ENCODE measurements at regions not wholly inside any gene's neighbourhood (a gene's known extent, or its start where the extent isn't known, plus 50 kb on each side); places are given as distances from the start of the nearest gene placed in this dataset.

DNA sequence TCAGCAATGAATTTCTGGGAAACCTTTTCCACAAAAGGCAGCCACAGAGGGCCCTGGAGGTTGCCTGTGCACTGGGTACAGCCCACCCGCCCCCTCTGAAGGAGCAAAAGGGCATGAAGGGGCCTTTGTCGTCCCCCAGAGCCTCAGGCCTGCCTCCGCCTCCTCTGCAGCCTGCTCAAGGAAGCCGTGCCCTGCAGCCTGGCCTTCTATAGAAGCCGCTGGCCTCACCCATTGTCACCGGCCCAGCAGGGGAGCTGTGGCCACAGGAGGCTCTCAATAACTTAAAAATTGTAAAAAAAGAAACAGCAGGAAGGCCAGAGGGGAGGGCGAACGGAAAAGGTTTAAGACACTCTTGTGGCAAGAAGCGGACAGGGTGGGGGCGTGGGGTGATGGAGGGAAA is 213.3 kb downstream of the IRX2 start:
- H3K27ac ChIP-seq (ENCODE audit: low read depth, low read length), result no peak overlapping the region
- H3K27me3 ChIP-seq (ENCODE audit: insufficient read depth, low read length), result no peaks in the 10 kb centered on the region
- TF ChIP-seq EZH2 (IDR thresholded peaks at IDR 0.05) (no peak), CBX3 (IDR thresholded peaks at IDR 0.05; ENCODE audit: low read depth) (no peak), POLR2A (IDR thresholded peaks at IDR 0.05; ENCODE audit: borderline replicate concordance, extremely low read depth, insufficient read depth, insufficient read length) (no peak), ZFX (IDR thresholded peaks at IDR 0.05) (no peak), EGR1 (IDR thresholded peaks at IDR 0.05; ENCODE audit: low read depth) (no peak), CEBPB (IDR thresholded peaks at IDR 0.05; ENCODE audit: low read depth) (no peak)
- TF ChIP-seq, protein P1, sequence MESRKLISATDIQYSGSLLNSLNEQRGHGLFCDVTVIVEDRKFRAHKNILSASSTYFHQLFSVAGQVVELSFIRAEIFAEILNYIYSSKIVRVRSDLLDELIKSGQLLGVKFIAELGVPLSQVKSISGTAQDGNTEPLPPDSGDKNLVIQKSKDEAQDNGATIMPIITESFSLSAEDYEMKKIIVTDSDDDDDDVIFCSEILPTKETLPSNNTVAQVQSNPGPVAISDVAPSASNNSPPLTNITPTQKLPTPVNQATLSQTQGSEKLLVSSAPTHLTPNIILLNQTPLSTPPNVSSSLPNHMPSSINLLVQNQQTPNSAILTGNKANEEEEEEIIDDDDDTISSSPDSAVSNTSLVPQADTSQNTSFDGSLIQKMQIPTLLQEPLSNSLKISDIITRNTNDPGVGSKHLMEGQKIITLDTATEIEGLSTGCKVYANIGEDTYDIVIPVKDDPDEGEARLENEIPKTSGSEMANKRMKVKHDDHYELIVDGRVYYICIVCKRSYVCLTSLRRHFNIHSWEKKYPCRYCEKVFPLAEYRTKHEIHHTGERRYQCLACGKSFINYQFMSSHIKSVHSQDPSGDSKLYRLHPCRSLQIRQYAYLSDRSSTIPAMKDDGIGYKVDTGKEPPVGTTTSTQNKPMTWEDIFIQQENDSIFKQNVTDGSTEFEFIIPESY (IDR thresholded peaks at IDR 0.05; ENCODE audit: extremely low read depth, insufficient replicate concordance, low read length), result no peak
- TF ChIP-seq, protein P2, sequence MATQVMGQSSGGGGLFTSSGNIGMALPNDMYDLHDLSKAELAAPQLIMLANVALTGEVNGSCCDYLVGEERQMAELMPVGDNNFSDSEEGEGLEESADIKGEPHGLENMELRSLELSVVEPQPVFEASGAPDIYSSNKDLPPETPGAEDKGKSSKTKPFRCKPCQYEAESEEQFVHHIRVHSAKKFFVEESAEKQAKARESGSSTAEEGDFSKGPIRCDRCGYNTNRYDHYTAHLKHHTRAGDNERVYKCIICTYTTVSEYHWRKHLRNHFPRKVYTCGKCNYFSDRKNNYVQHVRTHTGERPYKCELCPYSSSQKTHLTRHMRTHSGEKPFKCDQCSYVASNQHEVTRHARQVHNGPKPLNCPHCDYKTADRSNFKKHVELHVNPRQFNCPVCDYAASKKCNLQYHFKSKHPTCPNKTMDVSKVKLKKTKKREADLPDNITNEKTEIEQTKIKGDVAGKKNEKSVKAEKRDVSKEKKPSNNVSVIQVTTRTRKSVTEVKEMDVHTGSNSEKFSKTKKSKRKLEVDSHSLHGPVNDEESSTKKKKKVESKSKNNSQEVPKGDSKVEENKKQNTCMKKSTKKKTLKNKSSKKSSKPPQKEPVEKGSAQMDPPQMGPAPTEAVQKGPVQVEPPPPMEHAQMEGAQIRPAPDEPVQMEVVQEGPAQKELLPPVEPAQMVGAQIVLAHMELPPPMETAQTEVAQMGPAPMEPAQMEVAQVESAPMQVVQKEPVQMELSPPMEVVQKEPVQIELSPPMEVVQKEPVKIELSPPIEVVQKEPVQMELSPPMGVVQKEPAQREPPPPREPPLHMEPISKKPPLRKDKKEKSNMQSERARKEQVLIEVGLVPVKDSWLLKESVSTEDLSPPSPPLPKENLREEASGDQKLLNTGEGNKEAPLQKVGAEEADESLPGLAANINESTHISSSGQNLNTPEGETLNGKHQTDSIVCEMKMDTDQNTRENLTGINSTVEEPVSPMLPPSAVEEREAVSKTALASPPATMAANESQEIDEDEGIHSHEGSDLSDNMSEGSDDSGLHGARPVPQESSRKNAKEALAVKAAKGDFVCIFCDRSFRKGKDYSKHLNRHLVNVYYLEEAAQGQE (IDR thresholded peaks at IDR 0.05; ENCODE audit: low read depth), result no peak
- H3K9me2 ChIP-seq (ENCODE audit: insufficient read depth), result no peaks in the 10 kb centered on the region
- H3K9me3 ChIP-seq (ENCODE audit: control insufficient read depth in 1 of 2, insufficient read depth in 1 of 2, low read depth in 1 of 2, low read length in 2 of 2), result peaks cover 0 to 19% of the 10 kb centered on the region in 2 experiments; a peak in 2 of 4 replicates
- ATAC-seq, result no peak
- no peaks in the 10 kb centered on the region for H3K36me3 ChIP-seq (ENCODE audit: control insufficient read depth in 1 of 2, insufficient read depth in 2 of 2, low read length in 2 of 2)
- H4K20me1 ChIP-seq (ENCODE audit: insufficient read depth), result no peaks in the 10 kb centered on the region
- intact Hi-C loops (cut with micrococcal nuclease), result no loop called here
- RAD21 ChIA-PET (ENCODE audit: low non-redundant PET in 1 of 2, low total read pairs in 2 of 2, uncharacterized antibody in 2 of 2, unreplicated experiment in 2 of 2), result no interaction called here
- H3K4me1 ChIP-seq (ENCODE audit: control insufficient read depth in 1 of 2, insufficient read depth in 2 of 2, low read length in 2 of 2), result no peaks in the 10 kb centered on the region
- CTCF ChIA-PET, result no interaction called here
- no TSS peak for BruUV-seq (replicated peaks)
- DNase-seq (ENCODE audit: low read depth, low spot score), result no peak
- POLR2A ChIA-PET, result no interaction called here
- H3K4me2 ChIP-seq (ENCODE audit: low read length), result no peak overlapping the region
- H3K79me2 ChIP-seq (ENCODE audit: insufficient read depth, low read length), result no peaks in the 10 kb centered on the region
- no peak overlapping the region for H3K9ac ChIP-seq (ENCODE audit: low read length)
- H3K4me3 ChIP-seq (replicated peaks in 1 of 2; ENCODE audit: low read depth in 1 of 2, low read length in 2 of 2), result no peak overlapping the region
- no peak overlapping the region for H2AFZ ChIP-seq (ENCODE audit: low read depth, low read length, poor library complexity, severe bottlenecking)

Measured in HCT116 (cell line).